Effector memory CD4-positive, alpha-beta T cell (primary cell): ENCODE measurements at regions not wholly inside any gene's neighbourhood (a gene's known extent, or its start where the extent isn't known, plus 50 kb on each side); places are given as distances from the start of the nearest gene placed in this dataset.

ENCODE experiments used
- DNase-seq, 3 donors: peaks; one replicate each; pipeline ENCODE4 v3.0.0-alpha.2; 2020
- H3K27ac ChIP-seq: 2 replicates; pipeline ENCODE4 v1.7.0; 2013; ENCODE audit warnings: mild to moderate bottlenecking, low read length, moderate library complexity; ENCODE audit not compliant: insufficient read depth, poor library complexity, severe bottlenecking
- H3K27me3 ChIP-seq: replicated peaks from 2 replicates; pipeline ENCODE4 v1.7.0; 2013; ENCODE audit warnings: mild to moderate bottlenecking, low read length; ENCODE audit not compliant: insufficient read depth, control insufficient read depth, poor library complexity, severe bottlenecking
- H3K36me3 ChIP-seq: 2 replicates; pipeline ENCODE4 v1.7.0; 2013; ENCODE audit warnings: mild to moderate bottlenecking, low read length, moderate library complexity; ENCODE audit not compliant: control insufficient read depth, insufficient read depth
- H3K4me1 ChIP-seq: 2 replicates; pipeline ENCODE4 v1.7.0; 2013; ENCODE audit warnings: low read length, mild to moderate bottlenecking; ENCODE audit not compliant: control insufficient read depth, insufficient read depth, poor library complexity, severe bottlenecking
- H3K4me3 ChIP-seq: 2 replicates; pipeline ENCODE4 v1.7.0; 2013; ENCODE audit warnings: low read length, low read depth, mild to moderate bottlenecking; ENCODE audit not compliant: insufficient read depth, poor library complexity, severe bottlenecking
- H3K9me3 ChIP-seq: 2 replicates; pipeline ENCODE4 v1.7.0; 2013; ENCODE audit warnings: mild to moderate bottlenecking, low read length, moderate library complexity; ENCODE audit not compliant: control insufficient read depth

DNA sequence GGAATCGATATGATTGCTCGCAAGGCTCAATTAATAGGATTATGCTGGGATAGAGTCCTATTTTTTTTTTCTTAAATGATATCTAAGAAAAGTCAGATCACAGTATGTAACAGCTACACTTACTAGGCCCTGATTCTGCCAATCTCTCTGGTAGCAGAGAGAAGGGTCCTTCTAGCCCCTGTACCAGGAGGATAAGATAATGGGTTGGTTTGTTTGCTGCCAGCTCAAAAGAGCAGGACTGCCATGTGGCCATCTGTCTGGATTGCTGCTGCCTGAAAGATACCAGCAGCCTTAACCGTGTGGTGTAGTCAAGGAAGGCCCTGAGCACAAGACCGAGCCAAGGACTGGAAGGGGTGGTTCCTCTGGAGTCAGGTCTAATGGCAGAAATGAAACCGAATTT, 236.4 kb downstream of the KLF13 start:
- no peak for DNase-seq
- Histone ChIP-seq H3K27me3 (no peaks in the 10 kb centered on the region), H3K9me3 (no peaks in the 10 kb centered on the region), H3K4me3 (no peak overlapping the region), H3K27ac (no peak overlapping the region), H3K36me3 (no peaks in the 10 kb centered on the region), H3K4me1 (no peaks in the 10 kb centered on the region)

DNA sequence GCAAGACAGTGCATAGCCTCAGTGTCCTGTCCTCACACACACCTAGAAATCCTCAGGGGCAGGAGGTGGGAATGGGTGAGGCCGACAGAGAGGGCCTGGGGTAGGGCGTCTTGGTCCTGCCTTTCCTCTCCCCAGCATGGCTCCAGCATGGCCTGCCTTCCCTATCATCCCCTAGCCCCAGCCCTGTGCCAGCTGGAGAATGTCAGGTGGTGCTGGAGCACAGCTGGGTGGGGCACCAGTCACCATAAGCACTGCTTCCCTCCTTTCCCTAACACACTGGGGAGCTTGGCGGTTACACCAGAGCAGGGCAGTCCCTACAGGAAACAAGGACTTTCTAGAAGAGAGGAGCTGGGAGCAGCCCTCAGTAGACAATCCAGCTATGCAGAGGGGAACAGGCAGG, 236.8 kb downstream of the KLF13 start:
- no peaks in the 10 kb centered on the region for H3K9me3 ChIP-seq
- no peaks in the 10 kb centered on the region for H3K4me1 ChIP-seq
- DNase-seq: no peak
- H3K27ac ChIP-seq: no peak overlapping the region
- H3K27me3 ChIP-seq: no peaks in the 10 kb centered on the region
- H3K36me3 ChIP-seq: no peaks in the 10 kb centered on the region
- no peak overlapping the region for H3K4me3 ChIP-seq

DNA sequence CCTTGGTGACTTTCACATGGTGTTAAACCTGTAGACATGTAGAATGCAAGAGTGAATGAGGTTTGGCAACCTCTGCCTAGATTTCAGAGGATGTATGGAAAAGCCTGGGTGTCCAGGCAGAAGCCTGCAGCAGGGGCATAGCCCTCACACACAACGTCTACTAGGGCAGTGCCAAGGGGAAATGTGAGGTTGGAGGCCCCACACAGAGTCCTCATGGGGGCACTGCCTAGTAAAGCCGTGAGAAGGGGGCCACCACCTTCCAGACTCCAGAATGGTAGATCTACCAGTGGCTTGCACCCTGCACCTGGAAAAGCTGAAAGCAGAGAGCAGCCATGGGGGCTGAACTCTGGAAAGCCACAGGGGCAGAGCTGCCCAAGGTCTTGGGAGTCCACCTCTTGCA, 241.2 kb downstream of the KLF13 start:
- DNase-seq: no peak
- no peak overlapping the region for H3K27ac ChIP-seq
- no peaks in the 10 kb centered on the region for H3K27me3 ChIP-seq
- no peaks in the 10 kb centered on the region for H3K36me3 ChIP-seq
- no peak overlapping the region for H3K4me3 ChIP-seq
- no peaks in the 10 kb centered on the region for H3K4me1 ChIP-seq
- H3K9me3 ChIP-seq: no peaks in the 10 kb centered on the region

DNA sequence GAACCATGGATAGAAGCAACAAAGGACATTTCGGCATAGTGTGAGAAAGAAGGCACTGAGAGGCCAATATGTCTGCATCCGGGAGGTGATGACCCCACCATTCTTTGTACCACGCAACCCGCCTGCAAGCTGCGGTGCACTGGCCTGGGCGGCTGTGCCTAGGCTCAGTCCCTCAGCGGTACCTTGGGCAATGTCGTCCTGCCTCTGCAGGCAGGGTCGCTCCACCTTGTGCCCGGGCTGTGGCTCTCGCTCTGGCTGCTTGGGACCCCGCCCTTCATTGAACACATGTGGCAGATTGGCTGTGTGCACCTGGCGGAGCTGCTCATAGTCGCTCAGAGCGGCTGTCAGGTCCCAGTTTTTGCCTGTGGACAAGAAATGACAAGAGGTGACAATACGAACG, 243.2 kb downstream of the KLF13 start:
- H3K4me1 ChIP-seq: no peaks in the 10 kb centered on the region
- no peak for DNase-seq
- H3K4me3 ChIP-seq: no peak overlapping the region
- H3K36me3 ChIP-seq: no peaks in the 10 kb centered on the region
- H3K27me3 ChIP-seq: no peaks in the 10 kb centered on the region
- H3K27ac ChIP-seq: no peak overlapping the region
- H3K9me3 ChIP-seq: no peaks in the 10 kb centered on the region

DNA sequence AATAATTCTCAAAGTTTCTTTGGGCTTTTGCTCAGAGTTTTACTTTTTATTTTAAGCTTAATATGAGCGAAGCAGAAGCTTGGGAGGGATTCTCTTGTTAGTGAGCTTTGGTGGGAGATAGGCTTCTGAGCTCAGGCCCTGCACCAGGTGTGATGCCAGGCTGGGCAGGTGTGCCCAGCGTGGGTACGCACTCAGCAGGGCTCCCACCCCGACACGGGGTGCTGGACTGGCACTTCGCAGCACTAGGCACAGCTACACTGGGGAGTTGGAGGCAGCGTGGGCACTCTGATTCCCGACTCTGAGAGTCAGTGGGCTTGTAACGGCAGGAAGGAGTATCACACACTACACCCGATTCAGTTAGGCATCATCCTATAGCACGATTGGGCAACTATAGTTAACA, 244.0 kb downstream of the KLF13 start:
- Histone ChIP-seq H3K4me3 (no peak overlapping the region), H3K27ac (no peak overlapping the region), H3K27me3 (no peaks in the 10 kb centered on the region), H3K4me1 (no peaks in the 10 kb centered on the region), H3K36me3 (no peaks in the 10 kb centered on the region), H3K9me3 (no peaks in the 10 kb centered on the region)
- DNase-seq: no peak

DNA sequence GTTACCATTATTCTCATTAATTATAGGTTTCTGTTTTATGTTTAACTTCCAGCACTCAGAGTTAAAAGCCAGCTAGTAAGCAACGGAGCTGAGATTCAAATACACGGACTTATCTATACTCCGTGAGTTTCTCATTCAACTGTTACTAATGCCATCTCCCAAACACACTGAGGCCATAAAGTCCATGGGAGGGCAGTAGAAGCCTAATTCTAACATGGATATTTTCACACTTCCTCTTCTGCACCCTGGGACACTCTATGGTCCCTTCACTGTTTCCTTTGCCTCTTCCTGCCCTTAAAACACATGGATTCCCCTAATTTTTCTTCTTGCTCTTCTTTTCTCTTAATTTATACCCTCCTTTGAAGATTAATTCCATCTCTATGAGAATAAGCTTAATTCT, 245.0 kb downstream of the KLF13 start:
- Histone ChIP-seq H3K27ac (no peak overlapping the region), H3K9me3 (no peaks in the 10 kb centered on the region), H3K4me3 (no peak overlapping the region), H3K36me3 (no peaks in the 10 kb centered on the region), H3K4me1 (no peaks in the 10 kb centered on the region), H3K27me3 (no peaks in the 10 kb centered on the region)
- no peak for DNase-seq

DNA sequence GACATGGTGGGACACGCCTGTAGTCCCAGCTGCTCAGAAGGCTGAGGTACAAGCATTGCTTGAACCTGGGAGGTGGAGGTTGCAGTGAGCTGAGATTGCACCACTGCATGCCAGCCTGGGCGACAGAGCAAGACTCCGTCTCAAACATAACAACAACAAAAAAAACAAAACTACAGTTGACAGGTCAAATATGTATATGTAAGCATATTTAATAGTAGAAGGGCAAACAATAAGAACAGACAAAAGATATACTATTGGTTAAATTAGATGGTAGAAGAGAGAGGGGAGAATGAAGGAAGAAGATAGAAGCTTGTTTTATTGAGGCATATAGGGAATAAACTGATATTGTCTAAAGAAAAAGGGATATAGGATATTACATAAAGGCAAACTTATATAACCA, 247.1 kb downstream of the KLF13 start:
- no peaks in the 10 kb centered on the region for H3K36me3 ChIP-seq
- no peaks in the 10 kb centered on the region for H3K4me1 ChIP-seq
- DNase-seq: no peak
- no peaks in the 10 kb centered on the region for H3K9me3 ChIP-seq
- no peak overlapping the region for H3K27ac ChIP-seq
- no peaks in the 10 kb centered on the region for H3K27me3 ChIP-seq
- no peak overlapping the region for H3K4me3 ChIP-seq

DNA sequence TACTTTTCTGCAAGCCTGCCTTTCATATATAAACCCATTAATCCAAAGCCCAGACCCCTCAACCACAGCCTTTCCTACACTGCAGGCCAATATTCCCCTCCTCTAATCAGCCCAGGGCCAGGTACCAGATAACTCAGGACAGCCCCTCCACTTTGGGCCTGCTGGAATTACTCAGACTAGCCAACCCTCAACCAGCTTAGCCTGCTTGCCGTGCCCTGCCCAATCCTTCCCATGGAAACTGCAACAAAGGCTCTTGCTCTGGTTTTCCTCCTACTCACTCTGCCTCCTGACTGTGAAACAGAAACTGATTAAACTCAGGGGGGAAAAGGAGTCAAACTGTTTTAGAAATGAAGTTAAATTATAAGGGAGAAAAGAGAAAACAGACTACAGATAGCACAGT, 248.1 kb downstream of the KLF13 start:
- no peaks in the 10 kb centered on the region for H3K9me3 ChIP-seq
- no peak for DNase-seq
- H3K36me3 ChIP-seq: no peaks in the 10 kb centered on the region
- H3K4me3 ChIP-seq: no peak overlapping the region
- no peak overlapping the region for H3K27ac ChIP-seq
- H3K4me1 ChIP-seq: no peaks in the 10 kb centered on the region
- H3K27me3 ChIP-seq: no peaks in the 10 kb centered on the region

DNA sequence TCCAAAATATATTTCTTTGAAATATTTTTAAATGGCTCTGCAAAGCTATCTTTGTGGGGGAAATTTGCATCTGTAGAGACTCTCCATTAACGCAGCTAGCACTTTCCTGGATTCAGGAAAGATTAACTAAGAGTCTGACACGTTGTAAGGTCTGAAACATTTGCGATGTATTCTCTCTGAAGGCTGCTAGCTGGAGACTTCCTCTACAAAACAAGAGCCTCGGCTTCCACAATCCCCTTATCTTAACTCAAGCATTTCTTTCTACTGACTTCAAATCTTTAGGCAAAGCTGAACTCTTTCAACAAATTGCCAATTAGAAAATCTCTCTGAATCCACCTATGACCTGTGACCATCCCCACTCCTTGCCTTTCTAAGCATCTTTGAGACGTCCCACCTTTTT, 250.5 kb downstream of the KLF13 start:
- Histone ChIP-seq H3K27ac (no peak overlapping the region), H3K27me3 (no peaks in the 10 kb centered on the region), H3K36me3 (no peaks in the 10 kb centered on the region), H3K4me3 (no peak overlapping the region), H3K9me3 (no peaks in the 10 kb centered on the region), H3K4me1 (no peaks in the 10 kb centered on the region)
- no peak for DNase-seq

DNA sequence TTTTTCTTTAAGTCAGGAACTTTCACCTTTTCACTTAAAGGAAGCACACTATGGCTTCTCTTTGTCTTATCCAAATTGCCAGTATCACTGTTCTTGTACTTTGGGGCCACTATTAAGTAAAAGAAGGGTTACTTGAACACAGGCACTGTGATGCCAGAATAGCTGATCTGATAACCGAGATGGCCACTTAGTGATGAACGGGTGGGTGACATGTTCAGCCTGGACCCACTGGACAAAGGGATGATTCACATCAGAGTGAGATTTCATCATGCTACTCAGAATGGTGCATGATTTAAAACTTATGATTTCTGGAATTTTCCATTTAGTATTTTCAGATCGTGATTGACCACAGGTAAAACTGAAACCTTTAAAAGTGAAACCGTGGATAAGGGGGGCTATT, 252.6 kb downstream of the KLF13 start:
- no peaks in the 10 kb centered on the region for H3K9me3 ChIP-seq
- H3K4me1 ChIP-seq: no peaks in the 10 kb centered on the region
- H3K27me3 ChIP-seq: no peaks in the 10 kb centered on the region
- H3K27ac ChIP-seq: no peak overlapping the region
- DNase-seq: no peak
- no peaks in the 10 kb centered on the region for H3K36me3 ChIP-seq
- no peak overlapping the region for H3K4me3 ChIP-seq

DNA sequence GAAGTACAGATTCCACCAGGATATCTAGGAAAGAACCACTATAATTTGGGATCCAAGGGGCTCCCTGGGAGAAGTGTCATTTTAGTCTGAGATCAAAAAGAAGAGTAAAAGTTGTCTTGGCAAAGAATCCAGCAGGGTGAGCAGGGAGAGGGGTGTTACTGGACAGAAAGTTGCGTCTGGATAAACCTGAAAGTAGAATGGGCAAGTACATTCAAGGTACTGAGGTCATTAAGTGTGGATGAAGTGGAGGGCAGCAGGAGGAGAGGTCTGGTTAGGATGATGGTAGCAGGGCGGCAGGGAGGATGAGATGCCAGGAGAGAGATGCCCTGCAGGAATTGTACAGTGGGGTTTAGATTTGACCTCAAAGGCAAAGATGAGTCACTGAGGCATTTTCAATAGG, 253.3 kb downstream of the KLF13 start:
- no peak for DNase-seq
- H3K27ac ChIP-seq: no peak overlapping the region
- no peaks in the 10 kb centered on the region for H3K4me1 ChIP-seq
- no peaks in the 10 kb centered on the region for H3K36me3 ChIP-seq
- no peaks in the 10 kb centered on the region for H3K9me3 ChIP-seq
- no peaks in the 10 kb centered on the region for H3K27me3 ChIP-seq
- H3K4me3 ChIP-seq: no peak overlapping the region
